H1 (cell line): ENCODE measurements at regions not wholly inside any gene's neighbourhood (a gene's known extent, or its start where the extent isn't known, plus 50 kb on each side); places are given as distances from the start of the nearest gene placed in this dataset.

Experiments
- BACH1 ChIP-seq: IDR thresholded peaks from 2 replicates; pipeline ENCODE4 v1.6.1; 2012; ENCODE audit warnings: low read length, improper control_type of control experiment
- CBX5 ChIP-seq: fragments of 300-800, 300-1000 bp; sonication (generic); IDR thresholded peaks from 2 replicates; pipeline ENCODE4 v1.7.1; 2016; ENCODE audit warnings: antibody characterized with exemption, low read length, low read depth
- CTBP2 ChIP-seq: IDR thresholded peaks from 2 replicates; pipeline ENCODE4 v1.7.0; 2011; ENCODE audit warnings: borderline replicate concordance, mild to moderate bottlenecking, moderate library complexity, mixed read lengths, low read length; ENCODE audit not compliant: insufficient read depth, insufficient read length
- EZH2 ChIP-seq: fragments of 200-600 bp; sonication (generic); IDR thresholded peaks from 2 replicates; pipeline ENCODE4 v1.7.1; 2012; ENCODE audit warnings: low read depth, mild to moderate bottlenecking, moderate library complexity, low read length, inconsistent platforms; ENCODE audit not compliant: severe bottlenecking
- TF ChIP-seq, protein P1 (sequence below): fragments of 300-600 bp; sonication (generic); IDR thresholded peaks from 2 replicates; pipeline ENCODE4 v1.7.1; 2012; ENCODE audit warnings: low read length, moderate library complexity, mild to moderate bottlenecking, inconsistent platforms; ENCODE audit not compliant: insufficient replicate concordance

DNA sequence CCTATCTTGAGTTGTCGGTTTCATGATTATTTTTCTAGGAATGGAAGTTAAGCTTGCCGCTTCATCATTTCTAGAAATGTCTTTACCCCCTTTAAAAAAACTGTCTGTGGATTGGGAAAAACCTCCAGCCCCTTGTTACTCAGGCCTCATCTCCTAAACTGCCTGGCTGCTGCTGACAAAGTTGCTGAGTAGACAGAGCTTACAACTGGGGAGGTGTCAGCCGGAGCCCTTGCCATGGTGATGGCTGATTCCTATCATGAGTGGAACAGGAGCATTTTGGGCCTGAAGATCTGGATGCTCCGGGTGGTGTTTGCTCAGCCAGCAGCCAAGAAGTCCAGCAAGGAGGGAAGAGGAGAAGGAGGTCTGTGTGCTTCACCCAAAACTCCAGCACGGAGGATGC lies 243.3 kb downstream of the ENGASE start (continued):
- TF ChIP-seq, protein P1, sequence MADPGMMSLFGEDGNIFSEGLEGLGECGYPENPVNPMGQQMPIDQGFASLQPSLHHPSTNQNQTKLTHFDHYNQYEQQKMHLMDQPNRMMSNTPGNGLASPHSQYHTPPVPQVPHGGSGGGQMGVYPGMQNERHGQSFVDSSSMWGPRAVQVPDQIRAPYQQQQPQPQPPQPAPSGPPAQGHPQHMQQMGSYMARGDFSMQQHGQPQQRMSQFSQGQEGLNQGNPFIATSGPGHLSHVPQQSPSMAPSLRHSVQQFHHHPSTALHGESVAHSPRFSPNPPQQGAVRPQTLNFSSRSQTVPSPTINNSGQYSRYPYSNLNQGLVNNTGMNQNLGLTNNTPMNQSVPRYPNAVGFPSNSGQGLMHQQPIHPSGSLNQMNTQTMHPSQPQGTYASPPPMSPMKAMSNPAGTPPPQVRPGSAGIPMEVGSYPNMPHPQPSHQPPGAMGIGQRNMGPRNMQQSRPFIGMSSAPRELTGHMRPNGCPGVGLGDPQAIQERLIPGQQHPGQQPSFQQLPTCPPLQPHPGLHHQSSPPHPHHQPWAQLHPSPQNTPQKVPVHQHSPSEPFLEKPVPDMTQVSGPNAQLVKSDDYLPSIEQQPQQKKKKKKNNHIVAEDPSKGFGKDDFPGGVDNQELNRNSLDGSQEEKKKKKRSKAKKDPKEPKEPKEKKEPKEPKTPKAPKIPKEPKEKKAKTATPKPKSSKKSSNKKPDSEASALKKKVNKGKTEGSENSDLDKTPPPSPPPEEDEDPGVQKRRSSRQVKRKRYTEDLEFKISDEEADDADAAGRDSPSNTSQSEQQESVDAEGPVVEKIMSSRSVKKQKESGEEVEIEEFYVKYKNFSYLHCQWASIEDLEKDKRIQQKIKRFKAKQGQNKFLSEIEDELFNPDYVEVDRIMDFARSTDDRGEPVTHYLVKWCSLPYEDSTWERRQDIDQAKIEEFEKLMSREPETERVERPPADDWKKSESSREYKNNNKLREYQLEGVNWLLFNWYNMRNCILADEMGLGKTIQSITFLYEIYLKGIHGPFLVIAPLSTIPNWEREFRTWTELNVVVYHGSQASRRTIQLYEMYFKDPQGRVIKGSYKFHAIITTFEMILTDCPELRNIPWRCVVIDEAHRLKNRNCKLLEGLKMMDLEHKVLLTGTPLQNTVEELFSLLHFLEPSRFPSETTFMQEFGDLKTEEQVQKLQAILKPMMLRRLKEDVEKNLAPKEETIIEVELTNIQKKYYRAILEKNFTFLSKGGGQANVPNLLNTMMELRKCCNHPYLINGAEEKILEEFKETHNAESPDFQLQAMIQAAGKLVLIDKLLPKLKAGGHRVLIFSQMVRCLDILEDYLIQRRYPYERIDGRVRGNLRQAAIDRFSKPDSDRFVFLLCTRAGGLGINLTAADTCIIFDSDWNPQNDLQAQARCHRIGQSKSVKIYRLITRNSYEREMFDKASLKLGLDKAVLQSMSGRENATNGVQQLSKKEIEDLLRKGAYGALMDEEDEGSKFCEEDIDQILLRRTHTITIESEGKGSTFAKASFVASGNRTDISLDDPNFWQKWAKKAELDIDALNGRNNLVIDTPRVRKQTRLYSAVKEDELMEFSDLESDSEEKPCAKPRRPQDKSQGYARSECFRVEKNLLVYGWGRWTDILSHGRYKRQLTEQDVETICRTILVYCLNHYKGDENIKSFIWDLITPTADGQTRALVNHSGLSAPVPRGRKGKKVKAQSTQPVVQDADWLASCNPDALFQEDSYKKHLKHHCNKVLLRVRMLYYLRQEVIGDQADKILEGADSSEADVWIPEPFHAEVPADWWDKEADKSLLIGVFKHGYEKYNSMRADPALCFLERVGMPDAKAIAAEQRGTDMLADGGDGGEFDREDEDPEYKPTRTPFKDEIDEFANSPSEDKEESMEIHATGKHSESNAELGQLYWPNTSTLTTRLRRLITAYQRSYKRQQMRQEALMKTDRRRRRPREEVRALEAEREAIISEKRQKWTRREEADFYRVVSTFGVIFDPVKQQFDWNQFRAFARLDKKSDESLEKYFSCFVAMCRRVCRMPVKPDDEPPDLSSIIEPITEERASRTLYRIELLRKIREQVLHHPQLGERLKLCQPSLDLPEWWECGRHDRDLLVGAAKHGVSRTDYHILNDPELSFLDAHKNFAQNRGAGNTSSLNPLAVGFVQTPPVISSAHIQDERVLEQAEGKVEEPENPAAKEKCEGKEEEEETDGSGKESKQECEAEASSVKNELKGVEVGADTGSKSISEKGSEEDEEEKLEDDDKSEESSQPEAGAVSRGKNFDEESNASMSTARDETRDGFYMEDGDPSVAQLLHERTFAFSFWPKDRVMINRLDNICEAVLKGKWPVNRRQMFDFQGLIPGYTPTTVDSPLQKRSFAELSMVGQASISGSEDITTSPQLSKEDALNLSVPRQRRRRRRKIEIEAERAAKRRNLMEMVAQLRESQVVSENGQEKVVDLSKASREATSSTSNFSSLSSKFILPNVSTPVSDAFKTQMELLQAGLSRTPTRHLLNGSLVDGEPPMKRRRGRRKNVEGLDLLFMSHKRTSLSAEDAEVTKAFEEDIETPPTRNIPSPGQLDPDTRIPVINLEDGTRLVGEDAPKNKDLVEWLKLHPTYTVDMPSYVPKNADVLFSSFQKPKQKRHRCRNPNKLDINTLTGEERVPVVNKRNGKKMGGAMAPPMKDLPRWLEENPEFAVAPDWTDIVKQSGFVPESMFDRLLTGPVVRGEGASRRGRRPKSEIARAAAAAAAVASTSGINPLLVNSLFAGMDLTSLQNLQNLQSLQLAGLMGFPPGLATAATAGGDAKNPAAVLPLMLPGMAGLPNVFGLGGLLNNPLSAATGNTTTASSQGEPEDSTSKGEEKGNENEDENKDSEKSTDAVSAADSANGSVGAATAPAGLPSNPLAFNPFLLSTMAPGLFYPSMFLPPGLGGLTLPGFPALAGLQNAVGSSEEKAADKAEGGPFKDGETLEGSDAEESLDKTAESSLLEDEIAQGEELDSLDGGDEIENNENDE: no peak
- TF ChIP-seq CTBP2: no peak
- no peak for TF ChIP-seq EZH2
- TF ChIP-seq BACH1: no peak
- TF ChIP-seq CBX5: no peak
